ENCODE measurements at regions not wholly inside any gene's neighbourhood (a gene's known extent, or its start where the extent isn't known, plus 50 kb on each side); places are given as distances from the start of the nearest gene placed in this dataset.

DNA sequence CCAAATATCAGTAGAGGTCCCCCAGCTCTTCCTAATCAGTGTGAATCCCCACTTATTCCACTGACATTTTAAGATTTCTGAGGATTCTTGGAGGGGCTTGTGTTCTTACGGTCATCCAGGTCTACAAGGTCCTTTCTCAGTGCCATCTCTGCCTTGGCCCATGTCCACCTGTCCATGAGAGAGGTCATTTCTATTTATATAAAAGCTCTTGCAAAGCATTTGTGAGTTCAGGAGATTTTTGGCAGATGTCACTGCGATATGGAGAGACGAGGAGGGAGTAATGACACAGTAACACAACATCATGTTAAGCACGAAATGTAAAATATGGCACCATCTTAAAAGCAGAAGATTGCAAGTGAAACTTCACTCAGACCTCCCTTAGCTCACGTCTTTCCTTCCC, 144.6 kb upstream of the NFIA start:
- TF ChIP-seq, protein P1, sequence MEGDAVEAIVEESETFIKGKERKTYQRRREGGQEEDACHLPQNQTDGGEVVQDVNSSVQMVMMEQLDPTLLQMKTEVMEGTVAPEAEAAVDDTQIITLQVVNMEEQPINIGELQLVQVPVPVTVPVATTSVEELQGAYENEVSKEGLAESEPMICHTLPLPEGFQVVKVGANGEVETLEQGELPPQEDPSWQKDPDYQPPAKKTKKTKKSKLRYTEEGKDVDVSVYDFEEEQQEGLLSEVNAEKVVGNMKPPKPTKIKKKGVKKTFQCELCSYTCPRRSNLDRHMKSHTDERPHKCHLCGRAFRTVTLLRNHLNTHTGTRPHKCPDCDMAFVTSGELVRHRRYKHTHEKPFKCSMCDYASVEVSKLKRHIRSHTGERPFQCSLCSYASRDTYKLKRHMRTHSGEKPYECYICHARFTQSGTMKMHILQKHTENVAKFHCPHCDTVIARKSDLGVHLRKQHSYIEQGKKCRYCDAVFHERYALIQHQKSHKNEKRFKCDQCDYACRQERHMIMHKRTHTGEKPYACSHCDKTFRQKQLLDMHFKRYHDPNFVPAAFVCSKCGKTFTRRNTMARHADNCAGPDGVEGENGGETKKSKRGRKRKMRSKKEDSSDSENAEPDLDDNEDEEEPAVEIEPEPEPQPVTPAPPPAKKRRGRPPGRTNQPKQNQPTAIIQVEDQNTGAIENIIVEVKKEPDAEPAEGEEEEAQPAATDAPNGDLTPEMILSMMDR (conservative IDR thresholded peaks at IDR 0.05), result no peak
- no peak for TF ChIP-seq EZH2 (IDR thresholded peaks at IDR 0.05; ENCODE audit: low read depth)
